Nephron (organoid): ENCODE measurements at regions not wholly inside any gene's neighbourhood (a gene's known extent, or its start where the extent isn't known, plus 50 kb on each side); places are given as distances from the start of the nearest gene placed in this dataset.

ENCODE experiments used
- H3K27ac Mint-ChIP-seq, 3 experiments: 2 replicates each; pipeline ENCODE4 v1.8.0; 2020; ENCODE audit warnings: mixed read lengths in 3 of 3, mild to moderate bottlenecking in 2 of 3, moderate library complexity in 1 of 3
- H3K27me3 Mint-ChIP-seq: 2 replicates; pipeline ENCODE4 v1.8.0; 2021; ENCODE audit warnings: low read depth, mild to moderate bottlenecking, moderate library complexity, mixed read lengths
- H3K36me3 Mint-ChIP-seq: 2 replicates; pipeline ENCODE4 v1.8.0; 2020; ENCODE audit warnings: low read depth, mixed read lengths
- H3K4me1 Mint-ChIP-seq: 2 replicates; pipeline ENCODE4 v1.8.0; 2020; ENCODE audit warnings: mixed read lengths
- H3K4me3 Mint-ChIP-seq, 3 experiments: 2 replicates each; pipeline ENCODE4 v1.8.0; 2020; ENCODE audit warnings: mild to moderate bottlenecking in 3 of 3, mixed read lengths in 3 of 3, moderate library complexity in 2 of 3
- H3K9me3 Mint-ChIP-seq: 2 replicates; pipeline ENCODE4 v1.8.0; 2020; ENCODE audit warnings: mixed read lengths
- TF ChIP-seq, protein P1 (sequence below), 3 experiments: fragments of 200-600 bp; sonication (generic); IDR thresholded peaks; one replicate each; pipeline ENCODE4 v1.5.0; 2021; ENCODE audit warnings: antibody characterized with exemption in 3 of 3; ENCODE audit not compliant: unreplicated experiment in 3 of 3

DNA sequence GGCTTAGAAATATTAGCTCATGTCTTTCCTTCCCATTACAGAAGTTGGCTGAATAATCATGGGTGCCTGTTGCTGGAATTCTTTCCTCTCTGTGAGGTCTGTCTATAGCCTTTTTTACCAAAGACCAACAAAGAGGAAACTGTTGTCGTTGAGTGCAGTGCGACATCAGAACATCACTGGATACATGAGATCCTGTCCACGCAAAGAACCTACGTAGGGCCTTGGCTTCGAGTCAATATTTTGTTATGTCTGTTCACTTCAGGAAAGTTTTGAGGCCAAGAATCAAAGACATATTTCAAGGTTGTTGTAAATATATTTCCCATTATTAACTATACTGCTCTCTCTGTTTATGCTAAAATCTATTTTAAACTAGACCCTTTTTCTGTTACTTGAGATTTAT lies 101.5 kb upstream of the IL12A start:
- TF ChIP-seq, protein P1, sequence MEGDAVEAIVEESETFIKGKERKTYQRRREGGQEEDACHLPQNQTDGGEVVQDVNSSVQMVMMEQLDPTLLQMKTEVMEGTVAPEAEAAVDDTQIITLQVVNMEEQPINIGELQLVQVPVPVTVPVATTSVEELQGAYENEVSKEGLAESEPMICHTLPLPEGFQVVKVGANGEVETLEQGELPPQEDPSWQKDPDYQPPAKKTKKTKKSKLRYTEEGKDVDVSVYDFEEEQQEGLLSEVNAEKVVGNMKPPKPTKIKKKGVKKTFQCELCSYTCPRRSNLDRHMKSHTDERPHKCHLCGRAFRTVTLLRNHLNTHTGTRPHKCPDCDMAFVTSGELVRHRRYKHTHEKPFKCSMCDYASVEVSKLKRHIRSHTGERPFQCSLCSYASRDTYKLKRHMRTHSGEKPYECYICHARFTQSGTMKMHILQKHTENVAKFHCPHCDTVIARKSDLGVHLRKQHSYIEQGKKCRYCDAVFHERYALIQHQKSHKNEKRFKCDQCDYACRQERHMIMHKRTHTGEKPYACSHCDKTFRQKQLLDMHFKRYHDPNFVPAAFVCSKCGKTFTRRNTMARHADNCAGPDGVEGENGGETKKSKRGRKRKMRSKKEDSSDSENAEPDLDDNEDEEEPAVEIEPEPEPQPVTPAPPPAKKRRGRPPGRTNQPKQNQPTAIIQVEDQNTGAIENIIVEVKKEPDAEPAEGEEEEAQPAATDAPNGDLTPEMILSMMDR (IDR thresholded peaks at IDR 0.05; ENCODE audit: unreplicated experiment in 3 of 3), result no peak
- peaks cover 32% of the 10 kb centered on the region for H3K4me1 Mint-ChIP-seq
- peaks cover 25% of the 10 kb centered on the region for H3K36me3 Mint-ChIP-seq
- no peak overlapping the region for H3K4me3 Mint-ChIP-seq
- peak overlapping the region in 1 of 3 experiments; percentile 27 for H3K27ac Mint-ChIP-seq
- no peaks in the 10 kb centered on the region for H3K9me3 Mint-ChIP-seq
- peaks cover 10% of the 10 kb centered on the region for H3K27me3 Mint-ChIP-seq

DNA sequence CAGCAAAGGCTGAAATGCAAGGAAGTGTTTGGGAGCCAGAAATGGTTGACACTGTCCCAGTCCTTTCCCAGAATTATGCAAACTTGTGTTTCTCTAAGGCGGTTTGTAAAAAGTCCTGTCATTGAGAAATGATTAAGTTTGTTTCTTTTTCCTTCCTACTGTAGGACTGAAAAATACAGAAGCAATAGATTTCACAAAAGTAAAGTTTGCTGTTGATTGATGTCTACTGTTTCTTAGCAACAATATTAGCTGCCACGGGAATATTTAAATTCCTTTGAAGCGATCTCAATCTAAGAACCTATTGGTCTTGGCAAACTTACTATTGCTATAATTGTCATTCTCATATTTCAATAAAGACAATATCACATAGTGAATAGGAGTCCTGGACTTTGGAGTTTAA lies 100.7 kb upstream of the IL12A start:
- Mint-ChIP-seq H3K27ac (no peak overlapping the region), H3K4me1 (peaks cover 33% of the 10 kb centered on the region), H3K36me3 (peaks cover 31% of the 10 kb centered on the region), H3K4me3 (no peak overlapping the region), H3K9me3 (no peaks in the 10 kb centered on the region), H3K27me3 (peaks cover 10% of the 10 kb centered on the region)
- TF ChIP-seq, protein P1 (IDR thresholded peaks at IDR 0.05; ENCODE audit: unreplicated experiment in 3 of 3), result no peak

DNA sequence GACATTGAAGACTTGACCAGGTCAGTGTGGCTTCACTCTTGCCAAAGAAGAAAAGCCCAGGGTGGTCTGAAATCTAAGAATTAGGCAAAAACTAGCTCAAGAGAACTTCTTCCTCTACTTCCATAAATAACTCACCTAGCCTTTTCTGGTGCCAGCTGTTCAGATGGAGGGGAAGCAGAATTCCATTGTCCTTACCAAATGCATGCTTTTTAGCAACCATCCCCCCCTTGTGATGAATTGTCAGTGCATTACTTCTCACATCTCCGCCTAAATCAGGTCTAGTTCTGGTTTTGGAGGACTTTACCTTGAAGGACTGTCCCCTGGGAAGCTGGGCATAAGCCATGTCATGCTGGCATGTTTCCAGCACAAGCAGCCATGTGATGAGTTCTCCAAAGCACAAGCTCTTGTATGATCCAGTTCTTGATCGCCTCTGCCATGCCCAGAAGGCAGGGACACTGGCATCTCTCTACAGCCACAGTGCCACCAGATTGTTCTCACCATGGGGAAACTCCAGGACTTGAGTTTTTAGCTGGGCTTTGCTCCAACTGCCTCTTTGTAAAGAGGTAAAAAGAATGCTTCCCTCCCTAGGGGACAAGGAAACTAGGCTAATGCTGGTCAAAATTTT lies 96.4 kb upstream of the IL12A start:
- H3K4me3 Mint-ChIP-seq, result no peak overlapping the region
- H3K36me3 Mint-ChIP-seq, result peaks cover 44% of the 10 kb centered on the region
- TF ChIP-seq, protein P1 (IDR thresholded peaks at IDR 0.05; ENCODE audit: unreplicated experiment in 3 of 3), result no peak
- no peaks in the 10 kb centered on the region for H3K9me3 Mint-ChIP-seq
- H3K4me1 Mint-ChIP-seq, result peaks cover 25% of the 10 kb centered on the region
- H3K27ac Mint-ChIP-seq, result no peak overlapping the region
- H3K27me3 Mint-ChIP-seq, result peaks cover 3% of the 10 kb centered on the region

DNA sequence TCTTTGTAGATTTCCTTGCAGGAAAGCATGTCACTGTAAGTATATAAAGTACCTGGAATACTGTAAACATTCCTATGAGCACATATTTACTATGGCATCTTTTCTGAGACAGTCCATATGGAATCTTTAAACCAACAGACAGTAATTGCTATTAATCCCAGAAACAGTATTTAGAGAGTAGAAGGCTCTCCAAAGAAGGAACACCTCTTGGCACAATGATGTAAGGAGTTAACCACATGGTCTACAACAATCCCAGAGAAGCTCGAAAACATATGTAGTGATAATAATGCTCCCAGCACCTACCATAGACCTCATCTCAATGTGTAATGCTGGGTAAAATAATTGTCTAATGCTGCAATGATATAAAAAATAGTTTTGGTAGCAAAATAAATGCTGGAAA lies 95.8 kb upstream of the IL12A start:
- Mint-ChIP-seq H3K36me3 (peaks cover 46% of the 10 kb centered on the region), H3K4me1 (peaks cover 27% of the 10 kb centered on the region)
- TF ChIP-seq, protein P1 (IDR thresholded peaks at IDR 0.05; ENCODE audit: unreplicated experiment in 3 of 3), result no peak

DNA sequence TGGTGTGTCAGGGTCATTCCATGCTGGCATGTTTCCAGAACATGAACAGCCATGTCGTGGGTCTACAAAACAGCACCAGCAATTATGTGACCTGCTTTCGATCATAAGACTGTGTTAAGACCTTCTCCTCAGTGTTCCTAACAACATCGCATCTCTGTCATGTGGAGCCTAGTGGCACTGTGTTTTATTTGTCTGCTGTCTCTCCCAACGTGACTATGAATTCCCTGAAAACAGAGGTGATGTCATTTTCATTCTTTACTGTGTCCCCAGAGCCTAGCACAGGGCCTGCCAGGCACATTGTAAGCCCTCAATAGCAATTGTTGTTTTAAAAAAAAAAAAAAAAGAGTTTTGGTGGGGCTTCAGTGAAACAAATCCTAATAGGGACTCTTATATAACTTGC lies 94.2 kb upstream of the IL12A start:
- peaks cover 40% of the 10 kb centered on the region for H3K4me1 Mint-ChIP-seq
- TF ChIP-seq, protein P1 (IDR thresholded peaks at IDR 0.05; ENCODE audit: unreplicated experiment in 3 of 3), result no peak
- H3K9me3 Mint-ChIP-seq, result no peaks in the 10 kb centered on the region
- peaks cover 3% of the 10 kb centered on the region for H3K27me3 Mint-ChIP-seq
- no peak overlapping the region for H3K27ac Mint-ChIP-seq
- peaks cover 43% of the 10 kb centered on the region for H3K36me3 Mint-ChIP-seq
- H3K4me3 Mint-ChIP-seq, result no peak overlapping the region

More for the DNA sequence above, 95.8 kb upstream of the IL12A start:
- Mint-ChIP-seq H3K27me3 (peaks cover 3% of the 10 kb centered on the region), H3K9me3 (no peaks in the 10 kb centered on the region), H3K4me3 (no peak overlapping the region), H3K27ac (no peak overlapping the region)

DNA sequence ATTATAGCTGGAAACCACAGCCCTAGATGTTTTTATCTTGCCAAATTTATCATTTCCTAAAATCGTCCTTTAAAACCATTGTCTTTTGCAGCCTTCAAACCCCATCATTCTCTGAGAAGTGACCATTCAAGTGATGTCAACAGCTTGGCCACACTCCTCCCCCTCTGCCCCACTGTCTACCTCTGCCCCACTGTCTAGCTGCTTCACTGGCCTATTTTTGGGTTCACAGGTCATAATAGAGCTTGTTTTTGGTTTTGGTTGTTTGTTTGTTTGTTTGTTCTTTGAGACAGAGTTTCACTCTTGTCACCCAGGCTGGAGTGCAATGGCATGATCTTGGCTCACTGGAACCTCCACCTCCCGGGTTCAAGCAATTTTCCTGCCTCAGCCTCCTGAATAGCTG lies 93.2 kb upstream of the IL12A start:
- H3K27me3 Mint-ChIP-seq, result peaks cover 3% of the 10 kb centered on the region
- H3K4me1 Mint-ChIP-seq, result peaks cover 43% of the 10 kb centered on the region
- TF ChIP-seq, protein P1 (IDR thresholded peaks at IDR 0.05; ENCODE audit: unreplicated experiment in 3 of 3), result no peak
- no peaks in the 10 kb centered on the region for H3K9me3 Mint-ChIP-seq
- H3K27ac Mint-ChIP-seq, result no peak overlapping the region
- H3K36me3 Mint-ChIP-seq, result peaks cover 45% of the 10 kb centered on the region
- no peak overlapping the region for H3K4me3 Mint-ChIP-seq
